Endothelial cell of umbilical vein (primary cell): ENCODE measurements at regions not wholly inside any gene's neighbourhood (a gene's known extent, or its start where the extent isn't known, plus 50 kb on each side); places are given as distances from the start of the nearest gene placed in this dataset.

Experiments
- BruUV-seq: library from RNA; stranded (reverse); fragments of 400-500 nt; replicated peaks from 2 replicates; lab custom pipeline; 2021; lab: Mats Ljungman, UMichigan
- CTCF ChIA-PET: fragments of 300-600, 350-600 bp; sonication (Branson Sonifier 250); formaldehyde crosslinking; loops from one replicate; lab custom pipeline; 2021; ENCODE audit warnings: antibody characterized with exemption, inconsistent platforms; lab: Charles Lee
- POLR2A ChIA-PET: fragments of 300-600, 350-600 bp; sonication (Branson Sonifier 250); formaldehyde crosslinking; loops from one replicate; lab custom pipeline; 2021; ENCODE audit warnings: antibody characterized with exemption, inconsistent platforms; lab: Charles Lee
- DNase-seq: peaks from one replicate; pipeline ENCODE4 v3.0.0-alpha.2; 2011; ENCODE audit warnings: low read depth, low spot score
- FAIRE-seq: peaks from 2 replicates; lab custom pipeline; 2011; peaks lifted over from hg19 to GRCh38; lab: Jason Lieb, UNC
- H2AFZ ChIP-seq: 2 replicates; pipeline ENCODE4 v1.6.0; 2012; ENCODE audit warnings: low read depth, low read length, control low read depth, inconsistent platforms
- H3K27ac ChIP-seq: 2 replicates; pipeline ENCODE4 v1.5.1; 2011; ENCODE audit warnings: low read depth, mild to moderate bottlenecking, control low read depth, low read length, moderate library complexity; ENCODE audit not compliant: insufficient read depth
- H3K27me3 ChIP-seq, 2 experiments: 2 replicates each; pipeline versions ENCODE4 v1.6.0 to v1.6.1; 2011; ENCODE audit warnings: low read length in 2 of 2, mixed read lengths in 1 of 2; ENCODE audit not compliant: control insufficient read depth in 2 of 2, insufficient read depth in 2 of 2
- H3K36me3 ChIP-seq, 2 experiments: 2 replicates in 1 of 2; 3 replicates in 1 of 2; pipeline ENCODE4 v1.5.1; 2011; ENCODE audit warnings: low read length in 2 of 2, mild to moderate bottlenecking in 1 of 2, moderate library complexity in 1 of 2; ENCODE audit not compliant: control insufficient read depth in 2 of 2, insufficient read depth in 2 of 2; ENCODE audit errors: extremely low read depth in 1 of 2
- H3K4me1 ChIP-seq: 3 replicates; pipeline ENCODE4 v1.5.1; 2011; ENCODE audit warnings: mild to moderate bottlenecking, low read length; ENCODE audit not compliant: control insufficient read depth, insufficient read depth; ENCODE audit errors: extremely low read depth
- H3K4me2 ChIP-seq: 2 replicates; pipeline ENCODE4 v1.6.1; 2011; ENCODE audit warnings: low read length, control low read depth, mixed read lengths; ENCODE audit not compliant: insufficient read depth
- H3K4me3 ChIP-seq, 3 experiments: fragments of 200-600 bp in 1 of 3; sonication (generic), shearing (Covaris generic) in 1 of 3; replicated peaks in 1 of 3; 2 replicates each; pipeline ENCODE4 v1.5.1; 2011 to 2016; ENCODE audit warnings: control low read depth in 3 of 3, low read length in 3 of 3, mild to moderate bottlenecking in 2 of 3, inconsistent platforms in 1 of 3, low read depth in 1 of 3, moderate library complexity in 1 of 3; ENCODE audit not compliant: insufficient read depth in 1 of 3
- H3K79me2 ChIP-seq: 2 replicates; pipeline ENCODE4 v1.6.0; 2012; ENCODE audit warnings: low read length, inconsistent platforms; ENCODE audit not compliant: control insufficient read depth, insufficient read depth
- H3K9ac ChIP-seq: replicated peaks from 2 replicates; pipeline ENCODE3; 2011; ENCODE audit warnings: low read length, control low read depth; ENCODE audit not compliant: insufficient read depth; ENCODE audit errors: extremely low read depth
- H3K9me1 ChIP-seq: replicated peaks from 3 replicates; pipeline ENCODE4 v1.6.0; 2011; ENCODE audit warnings: mild to moderate bottlenecking, low read length; ENCODE audit not compliant: control insufficient read depth, insufficient read depth; ENCODE audit errors: extremely low read depth
- H3K9me3 ChIP-seq: replicated peaks from 2 replicates; pipeline ENCODE4 v1.5.1; 2012; ENCODE audit warnings: low read length, inconsistent platforms; ENCODE audit not compliant: control insufficient read depth, insufficient read depth
- H4K20me1 ChIP-seq: replicated peaks from 2 replicates; pipeline ENCODE3; 2011; ENCODE audit warnings: mild to moderate bottlenecking, low read length; ENCODE audit not compliant: control insufficient read depth, insufficient read depth; ENCODE audit errors: extremely low read depth
- CTCF ChIP-seq, 2 donors: IDR thresholded peaks; 1 replicate in 1 of 2; 2 replicates in 1 of 2; pipeline ENCODE4 v1.5.1; 2011; ENCODE audit warnings: low read length in 2 of 2, mild to moderate bottlenecking in 2 of 2, moderate library complexity in 2 of 2, control low read depth in 1 of 2, inconsistent platforms in 1 of 2, low read depth in 1 of 2; ENCODE audit not compliant: insufficient read depth in 1 of 2; ENCODE audit errors: extremely low read depth in 1 of 2
- EZH2 ChIP-seq: IDR thresholded peaks from 2 replicates; pipeline ENCODE4 v1.6.1; 2012; ENCODE audit warnings: borderline replicate concordance, low read depth, mild to moderate bottlenecking, moderate library complexity, low read length, inconsistent platforms; ENCODE audit not compliant: severe bottlenecking
- FOS ChIP-seq: IDR thresholded peaks from 2 replicates; pipeline ENCODE4 v1.6.1; 2011; ENCODE audit warnings: mild to moderate bottlenecking, low read length, moderate library complexity, borderline replicate concordance; ENCODE audit not compliant: insufficient read depth
- GATA2 ChIP-seq: IDR thresholded peaks from 2 replicates; pipeline ENCODE4 v1.7.0; 2011; ENCODE audit warnings: low read depth, mild to moderate bottlenecking, moderate library complexity, mixed read lengths, low read length; ENCODE audit not compliant: insufficient read length, insufficient read depth
- JUN ChIP-seq: IDR thresholded peaks from 2 replicates; pipeline ENCODE4 v1.6.1; 2011; ENCODE audit warnings: borderline replicate concordance, low read depth; ENCODE audit not compliant: insufficient read length, insufficient read depth
- MAX ChIP-seq: IDR thresholded peaks from 2 replicates; pipeline ENCODE4 v1.6.1; 2011; ENCODE audit not compliant: insufficient read depth, insufficient read length
- MYC ChIP-seq: IDR thresholded peaks from one replicate; pipeline ENCODE4 v1.6.1; 2011; ENCODE audit warnings: mild to moderate bottlenecking, low read depth, low read length
- POLR2A ChIP-seq: IDR thresholded peaks from 2 replicates; pipeline ENCODE4 v1.6.1; 2012; ENCODE audit warnings: low read depth, mild to moderate bottlenecking, control low read depth, low read length
- POLR2AphosphoS5 ChIP-seq: IDR thresholded peaks from 2 replicates; pipeline ENCODE4 v1.6.1; 2012; ENCODE audit warnings: low read depth, mild to moderate bottlenecking, control low read depth, low read length, moderate library complexity; ENCODE audit not compliant: insufficient read depth
- dilution Hi-C: fragments of 300-500 bp; cut with MboI; formaldehyde crosslinking; loops from one replicate; pipeline ENCODE4 v1.15.0; 2019; ENCODE audit warnings: low sequenced_read_pairs; ENCODE audit not compliant: extremely low pct_ligation_motif_present
- intact Hi-C: fragments of 100-400 bp; cut with micrococcal nuclease; formaldehyde crosslinking; loops from one replicate; pipeline ENCODE4 v1.10.0; 2022

- Histone ChIP-seq H3K4me2 (no peak overlapping the region), H3K9me1 (no peaks in the 10 kb centered on the region), H4K20me1 (no peaks in the 10 kb centered on the region), H3K27ac (no peak overlapping the region), H3K27me3 (no peaks in the 10 kb centered on the region), H3K4me3 (no peak overlapping the region), H3K79me2 (no peaks in the 10 kb centered on the region), H3K4me1 (no peaks in the 10 kb centered on the region), H3K9ac (no peak overlapping the region), H2AFZ (no peak overlapping the region), H3K36me3 (no peaks in the 10 kb centered on the region), H3K9me3 (peaks cover 2% of the 10 kb centered on the region)
- ChIA-PET POLR2A (no interaction called here), CTCF (no interaction called here)
- no peak for FAIRE-seq
- no peak for TF ChIP-seq JUN
- TF ChIP-seq MAX: no peak
- TF ChIP-seq POLR2AphosphoS5: no peak
- no peak for TF ChIP-seq POLR2A
- no peak for TF ChIP-seq MYC
- no peak for TF ChIP-seq EZH2
- no peak for TF ChIP-seq GATA2
- no peak for TF ChIP-seq FOS
- no peak for TF ChIP-seq CTCF (IDR thresholded peaks at IDR 0.05; ENCODE audit: extremely low read depth in 1 of 2, insufficient read depth in 1 of 2, low read depth in 1 of 2, low read length in 2 of 2)
- DNase-seq: no peak
- dilution Hi-C loops (no loop called here), intact Hi-C loops (no loop called here)
- no TSS peak for BruUV-seq
Measured at GRCh38 chr1:240672132-240672811, 60.3 kb upstream of the GREM2 start.
